Right lobe of liver (tissue), 6 donors: ENCODE measurements at regions not wholly inside any gene's neighbourhood (a gene's known extent, or its start where the extent isn't known, plus 50 kb on each side); places are given as distances from the start of the nearest gene placed in this dataset.

Experiments
- ATAC-seq, 4 donors: fragments of 200-7000 bp; cut with Tn5 transposase; one replicate each; pipeline ENCODE4 v1.9.1; 2020; ENCODE audit warnings: mild to moderate bottlenecking in 4 of 4, moderate library complexity in 4 of 4
- DNase-seq, 3 donors: peaks; one replicate each; pipeline ENCODE4 v3.0.0-alpha.2; 2020
- H3K27ac ChIP-seq, 3 donors: fragments of 200-600 bp; one replicate each; pipeline ENCODE4 v1.8.0; 2022
- H3K27me3 ChIP-seq, 2 donors: fragments of 200-600 bp; one replicate each; pipeline ENCODE4 v1.8.0; 2022
- H3K36me3 ChIP-seq, 4 donors: fragments of 200-600 bp; sonication (generic) in 1 of 4; one replicate each; pipeline versions ENCODE4 v1.5.1 to v1.8.0; 2017 to 2022; ENCODE audit warnings: control low read depth in 1 of 4
- H3K4me1 ChIP-seq, 4 donors: fragments of 200-600 bp; sonication (generic) in 1 of 4; one replicate each; pipeline versions ENCODE4 v1.5.1 to v1.8.0; 2017 to 2022; ENCODE audit warnings: control low read depth in 1 of 4
- H3K4me3 ChIP-seq, 3 donors: fragments of 200-600 bp; one replicate each; pipeline ENCODE4 v1.8.0; 2022
- H3K9me3 ChIP-seq, 4 donors: fragments of 200-600 bp; sonication (generic) in 1 of 4; one replicate each; pipeline versions ENCODE4 v1.5.1 to v1.8.0; 2017 to 2022; ENCODE audit warnings: control low read depth in 1 of 4
- POLR2A ChIP-seq: fragments of 450-650 bp; IDR thresholded peaks from one replicate; pipeline ENCODE4 v1.6.1; 2017; ENCODE audit warnings: antibody characterized with exemption, mild to moderate bottlenecking
- WGBS: methylation state at CpG from one replicate; pipeline ENCODE4 v1.1.6; 2018; ENCODE audit warnings: low coverage, low lambda C conversion rate; ENCODE audit not compliant: insufficient coverage; ENCODE audit errors: missing lambda C conversion rate; 5-methylcytosine and 5-hydroxymethylcytosine counted together
- intact Hi-C, 2 donors: fragments of 100-400 bp; cut with DNase I; formaldehyde crosslinking; loops; one replicate each; pipeline versions ENCODE4 v1.11.2 to v1.14.1; 2022
- TF ChIP-seq, protein P1 (sequence below), 4 donors: fragments of 200-600 bp in 3 of 4; fragments of 450-650 bp in 1 of 4; IDR thresholded peaks; one replicate each; pipeline versions ENCODE4 v1.5.1 to v1.8.0; 2016 to 2022; ENCODE audit warnings: antibody characterized with exemption in 4 of 4, mild to moderate bottlenecking in 2 of 4
- donor health status: DM: no; HTN: yes; CAD: no.
- donor health status: DM: no; HTN: no; CAD: no.
- donor health status: DM: no; HTN: no; CAD: no.
- donor health status: DM: no; HTN: yes; CAD: no.
- donor health status: DM: no; HTN: yes; CAD: no.

DNA sequence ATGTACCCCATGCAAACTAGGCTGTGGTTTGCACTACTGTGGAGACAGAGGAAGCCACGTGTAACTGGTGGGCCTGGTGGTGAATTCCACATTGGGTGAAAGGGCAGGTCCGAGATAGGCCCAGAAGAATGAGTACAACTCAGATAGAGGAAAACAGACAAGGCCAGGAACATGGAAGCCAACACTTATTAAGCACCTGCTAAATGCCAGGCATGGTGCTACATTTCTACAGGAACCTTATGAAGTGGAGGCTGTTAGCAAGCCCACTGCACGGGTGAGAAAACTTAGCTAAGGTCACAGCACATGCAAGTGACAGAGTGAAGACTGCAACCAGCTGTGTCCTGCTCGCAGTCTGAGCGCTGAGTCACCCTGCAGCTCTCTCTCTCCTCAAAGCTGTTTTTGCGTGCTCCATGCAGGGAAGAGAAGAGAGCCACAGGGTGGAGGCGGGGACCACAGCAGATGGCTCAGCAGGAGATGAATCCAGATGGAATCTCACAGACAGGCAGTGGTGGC is 65.5 kb upstream of the SPTLC1 start:
- no peaks in the 10 kb centered on the region for H3K9me3 ChIP-seq
- intact Hi-C loops, result no loop called here
- no peak for TF ChIP-seq POLR2A
- TF ChIP-seq, protein P1, sequence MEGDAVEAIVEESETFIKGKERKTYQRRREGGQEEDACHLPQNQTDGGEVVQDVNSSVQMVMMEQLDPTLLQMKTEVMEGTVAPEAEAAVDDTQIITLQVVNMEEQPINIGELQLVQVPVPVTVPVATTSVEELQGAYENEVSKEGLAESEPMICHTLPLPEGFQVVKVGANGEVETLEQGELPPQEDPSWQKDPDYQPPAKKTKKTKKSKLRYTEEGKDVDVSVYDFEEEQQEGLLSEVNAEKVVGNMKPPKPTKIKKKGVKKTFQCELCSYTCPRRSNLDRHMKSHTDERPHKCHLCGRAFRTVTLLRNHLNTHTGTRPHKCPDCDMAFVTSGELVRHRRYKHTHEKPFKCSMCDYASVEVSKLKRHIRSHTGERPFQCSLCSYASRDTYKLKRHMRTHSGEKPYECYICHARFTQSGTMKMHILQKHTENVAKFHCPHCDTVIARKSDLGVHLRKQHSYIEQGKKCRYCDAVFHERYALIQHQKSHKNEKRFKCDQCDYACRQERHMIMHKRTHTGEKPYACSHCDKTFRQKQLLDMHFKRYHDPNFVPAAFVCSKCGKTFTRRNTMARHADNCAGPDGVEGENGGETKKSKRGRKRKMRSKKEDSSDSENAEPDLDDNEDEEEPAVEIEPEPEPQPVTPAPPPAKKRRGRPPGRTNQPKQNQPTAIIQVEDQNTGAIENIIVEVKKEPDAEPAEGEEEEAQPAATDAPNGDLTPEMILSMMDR (IDR thresholded peaks at IDR 0.05), result no peak
- no peak overlapping the region for H3K4me3 ChIP-seq
- 55% methylated on average over 6 of the region's 7 CpGs for WGBS
- no peaks in the 10 kb centered on the region for H3K27me3 ChIP-seq
- no peaks in the 10 kb centered on the region for H3K36me3 ChIP-seq
- no peak for DNase-seq
- no peaks in the 10 kb centered on the region for H3K4me1 ChIP-seq
- ATAC-seq, result no peak
- H3K27ac ChIP-seq, result no peak overlapping the region

DNA sequence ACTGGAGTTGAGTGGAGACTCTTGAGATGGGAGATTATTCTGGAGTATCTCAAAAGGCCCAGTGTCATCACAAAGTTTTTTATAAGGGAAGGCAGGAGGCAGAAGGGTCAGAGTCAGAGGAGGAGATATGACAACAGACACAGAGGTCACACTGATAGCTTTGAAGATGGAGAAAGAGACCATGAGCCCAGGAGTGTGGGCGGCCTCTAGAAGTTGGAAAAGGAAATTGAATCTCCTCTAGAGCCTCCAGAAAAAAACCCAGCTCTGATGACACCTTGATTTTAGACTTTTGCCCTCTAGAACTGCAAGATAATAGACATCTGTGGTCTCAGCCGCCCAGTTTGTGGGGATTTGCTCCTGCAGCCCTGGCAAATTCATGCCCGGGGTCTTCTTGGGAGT is 64.8 kb upstream of the SPTLC1 start:
- Histone ChIP-seq H3K4me3 (no peak overlapping the region), H3K9me3 (no peaks in the 10 kb centered on the region), H3K4me1 (no peaks in the 10 kb centered on the region), H3K36me3 (no peaks in the 10 kb centered on the region), H3K27me3 (no peaks in the 10 kb centered on the region), H3K27ac (no peak overlapping the region)
- DNase-seq (no peak), ATAC-seq (no peak)
- intact Hi-C loops, result no loop called here
- no peak for TF ChIP-seq POLR2A
- TF ChIP-seq, protein P1 (IDR thresholded peaks at IDR 0.05), result no peak
- WGBS, result 77% methylated on average over 3 of the region's 3 CpGs

DNA sequence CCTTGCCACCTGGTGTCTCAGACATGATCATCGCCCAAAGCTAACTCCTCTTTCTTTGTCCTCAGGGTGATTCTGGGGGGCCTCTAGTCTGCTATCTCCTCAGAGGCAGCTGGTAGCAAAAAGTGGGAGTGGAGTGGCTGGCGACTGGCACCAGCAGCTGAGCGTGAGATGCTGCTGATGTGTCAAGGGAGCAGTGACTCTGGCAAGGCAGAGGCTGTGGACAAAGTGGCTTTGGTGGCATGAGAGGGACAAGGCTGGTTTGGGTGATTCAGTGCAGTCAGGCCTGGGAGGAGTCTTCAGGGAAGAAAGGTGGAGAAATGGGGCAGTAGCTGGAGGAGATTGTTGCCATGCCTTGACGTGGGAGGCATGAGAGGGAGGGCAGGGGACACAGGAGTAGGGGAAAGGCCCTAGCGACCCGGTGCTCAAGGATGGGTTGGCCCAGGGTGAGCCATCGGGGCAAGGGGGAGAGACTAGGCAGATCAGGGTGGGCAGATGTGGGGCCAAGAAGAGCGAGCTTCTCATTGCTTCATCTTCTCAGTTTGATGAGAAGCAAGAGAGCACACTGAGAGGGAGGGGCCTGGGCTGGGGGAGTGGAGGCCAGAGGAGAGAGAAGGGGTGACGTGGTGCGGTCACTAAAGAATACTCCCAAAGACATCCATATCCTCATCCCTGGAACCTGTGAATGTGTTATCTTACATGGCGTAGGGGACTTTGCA is 64.2 kb upstream of the SPTLC1 start:
- ATAC-seq (no peak), DNase-seq (no peak)
- H3K27me3 ChIP-seq, result no peaks in the 10 kb centered on the region
- no peaks in the 10 kb centered on the region for H3K4me1 ChIP-seq
- no peak overlapping the region for H3K4me3 ChIP-seq
- H3K9me3 ChIP-seq, result no peaks in the 10 kb centered on the region
- intact Hi-C loops, result no loop called here
- no peaks in the 10 kb centered on the region for H3K36me3 ChIP-seq
- TF ChIP-seq, protein P1 (IDR thresholded peaks at IDR 0.05), result no peak
- TF ChIP-seq POLR2A, result no peak
- H3K27ac ChIP-seq, result no peak overlapping the region
- 90% methylated on average over 8 of the region's 11 CpGs for WGBS

DNA sequence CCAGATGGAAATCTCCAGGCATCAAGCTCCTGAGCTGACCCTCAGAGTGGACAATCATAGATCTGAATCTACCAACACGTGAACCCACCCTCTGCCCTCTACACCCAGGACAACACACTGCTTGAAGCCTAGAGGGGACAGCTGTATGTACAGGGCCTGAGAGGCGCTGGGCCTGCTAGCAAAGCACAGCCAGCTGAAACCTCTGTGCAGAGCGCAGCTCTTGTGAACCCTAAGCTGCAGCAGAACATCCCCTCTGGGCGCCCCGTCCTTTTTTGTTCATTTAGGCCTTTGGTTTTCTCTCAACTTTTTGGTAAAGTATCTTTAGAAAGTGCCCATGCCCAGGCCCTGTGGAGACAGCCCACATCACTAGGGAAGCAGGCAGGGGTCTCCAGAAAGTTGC is 62.4 kb upstream of the SPTLC1 start:
- TF ChIP-seq, protein P1 (IDR thresholded peaks at IDR 0.05), result no peak
- no peak for TF ChIP-seq POLR2A
- Histone ChIP-seq H3K9me3 (no peaks in the 10 kb centered on the region), H3K27ac (no peak overlapping the region), H3K27me3 (no peaks in the 10 kb centered on the region), H3K4me1 (no peaks in the 10 kb centered on the region), H3K4me3 (no peak overlapping the region), H3K36me3 (no peaks in the 10 kb centered on the region)
- DNase-seq (no peak), ATAC-seq (no peak)
- WGBS, result 84% methylated on average over 3 of the region's 5 CpGs
- intact Hi-C loops, result no loop called here
